ENCODE measurements at regions not wholly inside any gene's neighbourhood (a gene's known extent, or its start where the extent isn't known, plus 50 kb on each side); places are given as distances from the start of the nearest gene placed in this dataset.

DNA sequence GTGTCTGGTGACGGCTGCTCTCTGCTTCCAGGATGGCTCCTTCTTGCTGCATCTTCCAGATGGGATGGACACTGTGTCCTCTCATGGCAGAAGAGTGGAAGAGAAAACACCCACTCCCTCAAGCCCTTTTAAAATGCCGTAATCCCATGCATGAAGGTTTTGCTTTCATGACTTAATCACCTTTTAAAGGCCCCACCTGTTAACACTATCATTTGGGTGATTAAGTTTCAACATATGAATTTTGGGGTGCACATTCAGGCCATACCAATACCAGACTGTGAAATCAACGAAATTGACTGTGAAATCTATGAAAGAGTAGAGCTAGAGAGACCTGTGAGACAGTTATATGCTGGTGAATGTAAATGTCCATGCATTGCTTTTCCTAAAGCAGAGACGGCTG is 374.3 kb upstream of the CHD6 start:
- TF ChIP-seq EZH2phosphoT487 (IDR thresholded peaks at IDR 0.05; ENCODE audit: insufficient read depth, low read depth), result no peak
- no peak for TF ChIP-seq EZH2 (IDR thresholded peaks at IDR 0.05; ENCODE audit: insufficient read depth, poor library complexity, severe bottlenecking)
